A549 (cell line): ENCODE measurements at regions not wholly inside any gene's neighbourhood (a gene's known extent, or its start where the extent isn't known, plus 50 kb on each side); places are given as distances from the start of the nearest gene placed in this dataset.

Source experiments
- ATAC-seq, 2 experiments: fragments of 200-7000 bp in 1 of 2; fragments of >200 bp in 1 of 2; cut with Nextera tagmentation in 1 of 2; cut with Tn5 transposase in 1 of 2; 3 replicates each; pipeline versions ENCODE4 v1.8.0 to v1.9.1; 2018 to 2020; ENCODE audit warnings: mild to moderate bottlenecking in 1 of 2, moderate library complexity in 1 of 2
- CTCF ChIA-PET: fragments of 300-600 bp; sonication (Branson Sonifier 250); formaldehyde crosslinking; extraction: SDS; loops from one replicate; lab custom pipeline; 2021; ENCODE audit warnings: antibody characterized with exemption, inconsistent platforms; lab: Yijun Ruan, JAX
- POLR2A ChIA-PET: fragments of 350-600 bp; formaldehyde crosslinking; extraction: SDS; loops from one replicate; lab custom pipeline; 2021; ENCODE audit warnings: antibody characterized with exemption, inconsistent platforms; lab: Yijun Ruan, JAX
- DNase-seq, 2 experiments: peaks; one replicate each; pipeline versions ENCODE4 v3.0.0 to v3.0.0-alpha.2; 2011 to 2016; ENCODE audit warnings: low read depth in 1 of 2, low spot score in 1 of 2
- FAIRE-seq: peaks from 2 replicates; lab custom pipeline; 2011; peaks lifted over from hg19 to GRCh38; lab: Jason Lieb, UNC
- H3K27ac ChIP-seq, 2 experiments: fragments of >200 bp; sonication (Bioruptor Twin); formaldehyde crosslinking; 3 replicates each; pipeline ENCODE4 v1.5.1; 2016 to 2017
- H3K4me1 ChIP-seq: fragments of >200 bp; sonication (Bioruptor Twin); formaldehyde crosslinking; 3 replicates; pipeline ENCODE4 v1.6.1; 2016
- H3K4me2 ChIP-seq: fragments of >200 bp; sonication (Bioruptor Twin); formaldehyde crosslinking; 3 replicates; pipeline ENCODE4 v1.6.1; 2016
- H3K4me3 ChIP-seq: fragments of >200 bp; sonication (Bioruptor Twin); formaldehyde crosslinking; 3 replicates; pipeline ENCODE4 v1.5.1; 2016
- H3K9me3 ChIP-seq: fragments of >200 bp; sonication (Bioruptor Twin); formaldehyde crosslinking; 3 replicates; pipeline ENCODE4 v1.6.1; 2016
- BHLHE40 ChIP-seq: IDR thresholded peaks from 2 replicates; pipeline ENCODE4 v1.6.1; 2012; ENCODE audit warnings: low read depth, low read length, inconsistent platforms
- CBX2 ChIP-seq: fragments of 200-600 bp; sonication (generic); IDR thresholded peaks from 2 replicates; pipeline ENCODE4 v1.6.1; 2016; ENCODE audit warnings: low read depth, mild to moderate bottlenecking, borderline replicate concordance
- CBX8 ChIP-seq: fragments of 200-600 bp; sonication (generic); IDR thresholded peaks from 2 replicates; pipeline ENCODE4 v1.6.1; 2016
- FOSB ChIP-seq: fragments of 250-450 bp; sonication (Bioruptor Pico); IDR thresholded peaks from 2 replicates; pipeline ENCODE4 v1.5.0; 2020; ENCODE audit warnings: mild to moderate bottlenecking, moderate library complexity
- FOXS1 ChIP-seq: fragments of 250-450 bp; sonication (Bioruptor Pico); IDR thresholded peaks from 2 replicates; pipeline ENCODE4 v1.5.0; 2020; ENCODE audit warnings: mild to moderate bottlenecking, moderate library complexity
- GATA3 ChIP-seq: IDR thresholded peaks from 2 replicates; pipeline ENCODE4 v1.6.1; 2012; ENCODE audit warnings: borderline replicate concordance
- HES2 ChIP-seq: fragments of >200 bp; sonication (Bioruptor Twin); formaldehyde crosslinking; IDR thresholded peaks from 2 replicates; pipeline ENCODE4 v1.6.1; 2016
- HOXB5 ChIP-seq: fragments of 250-450 bp; sonication (Bioruptor Pico); IDR thresholded peaks from 2 replicates; pipeline ENCODE4 v1.5.0; 2020; ENCODE audit warnings: mild to moderate bottlenecking, moderate library complexity
- KDM1A ChIP-seq: fragments of 200-600 bp; sonication (generic); IDR thresholded peaks from 2 replicates; pipeline ENCODE4 v1.6.1; 2016; ENCODE audit warnings: low read depth, mild to moderate bottlenecking
- KDM5A ChIP-seq: fragments of 200-600 bp; sonication (generic); IDR thresholded peaks from 2 replicates; pipeline ENCODE4 v1.6.1; 2016; ENCODE audit warnings: antibody characterized with exemption, mild to moderate bottlenecking
- MAFK ChIP-seq: fragments of 450-650 bp; IDR thresholded peaks from 2 replicates; pipeline ENCODE4 v1.6.1; 2014; ENCODE audit not compliant: partially characterized antibody
- MAX ChIP-seq: IDR thresholded peaks from 2 replicates; pipeline ENCODE4 v1.6.1; 2012
- NPAS2 ChIP-seq: fragments of 250-450 bp; sonication (Bioruptor Pico); IDR thresholded peaks from 2 replicates; pipeline ENCODE4 v1.8.0; 2022; ENCODE audit warnings: mild to moderate bottlenecking, moderate library complexity, borderline replicate concordance
- PBX3 ChIP-seq: IDR thresholded peaks from 2 replicates; pipeline ENCODE4 v1.6.1; 2012
- RCOR1 ChIP-seq: fragments of 150-350 bp; IDR thresholded peaks from 2 replicates; pipeline ENCODE4 v1.6.1; 2014; ENCODE audit warnings: antibody characterized with exemption, low read length, low read depth
- REST ChIP-seq: fragments of 200-600 bp; sonication (generic); IDR thresholded peaks from 2 replicates; pipeline ENCODE4 v1.6.1; 2016; ENCODE audit warnings: antibody characterized with exemption, mild to moderate bottlenecking, moderate library complexity
- SREBF2 ChIP-seq: fragments of 450-650 bp; IDR thresholded peaks from 2 replicates; pipeline ENCODE4 v1.6.1; 2014; ENCODE audit warnings: mild to moderate bottlenecking, moderate library complexity
- TFCP2L1 ChIP-seq: fragments of 250-450 bp; sonication (Bioruptor Pico); IDR thresholded peaks from 2 replicates; pipeline ENCODE4 v1.5.0; 2021; ENCODE audit warnings: mild to moderate bottlenecking
- TP53 ChIP-seq: fragments of 250-450 bp; sonication (Bioruptor Pico); IDR thresholded peaks from 2 replicates; pipeline ENCODE4 v1.5.0; 2021; ENCODE audit warnings: mild to moderate bottlenecking, moderate library complexity
- WGBS: methylation state at CpG from one replicate; pipeline ENCODE4 v1.1.6; 2017; ENCODE audit errors: missing lambda C conversion rate; 5-methylcytosine and 5-hydroxymethylcytosine counted together

- Histone ChIP-seq H3K4me2 (no peak overlapping the region), H3K27ac (no peak overlapping the region)
- ChIA-PET POLR2A (no interaction called here), CTCF (interaction anchor here (1.0 kb wide), 2 partner anchors 15 to 30 kb away, joined by 3 read pairs; no protein-coding TSS in a partner anchor)
- 59% methylated on average over 3 of the region's 3 CpGs for WGBS
- ATAC-seq: no peak
- TF ChIP-seq MAX: no peak
- no peak for TF ChIP-seq MAFK
- TF ChIP-seq FOSB (CRISPR knock-in tag): no peak
- no peak for TF ChIP-seq HES2
- TF ChIP-seq HOXB5 (CRISPR knock-in tag): no peak
- no peak for TF ChIP-seq RCOR1
- no peak for TF ChIP-seq CBX2
- no peak for TF ChIP-seq FOXS1 (CRISPR knock-in tag)
- TF ChIP-seq, all 56 proteins: peak for 0
- FAIRE-seq (no peak), DNase-seq (no peak)
- no peaks in the 10 kb centered on the region for H3K4me1 ChIP-seq
- H3K4me3 ChIP-seq: no peak overlapping the region
- H3K9me3 ChIP-seq: no peaks in the 10 kb centered on the region
These were observed 121.3 kb upstream of the NHSL1 start for GRCh38 chr6:138620630-138621029.

- DNase-seq: peak in 1 of 2 experiments; percentile 5
- no peak overlapping the region for H3K27ac ChIP-seq
These were observed 123.7 kb upstream of the NHSL1 start for GRCh38 chr6:138622967-138623366.

GRCh38 chr6:138631566-138631965 lies 132.3 kb upstream of the NHSL1 start:
- Histone ChIP-seq H3K9me3 (no peaks in the 10 kb centered on the region), H3K4me2 (no peak overlapping the region), H3K4me1 (no peaks in the 10 kb centered on the region), H3K4me3 (no peak overlapping the region), H3K27ac (no peak overlapping the region)
- DNase-seq (no peak), ATAC-seq (no peak), FAIRE-seq (no peak)
- POLR2A ChIA-PET: no interaction called here
- WGBS: 83% methylated on average over 2 of the region's 3 CpGs
- TF ChIP-seq REST (no peak), SREBF2 (no peak), CBX8 (no peak), KDM1A (no peak), TFCP2L1 (no peak), GATA3 (no peak), KDM5A (no peak), PBX3 (no peak), NPAS2 (no peak), BHLHE40 (no peak)
- CTCF ChIA-PET: no interaction called here

More at GRCh38 chr6:138622967-138623366, 123.7 kb upstream of the NHSL1 start:
- Histone ChIP-seq H3K9me3 (no peaks in the 10 kb centered on the region), H3K4me3 (no peak overlapping the region), H3K4me1 (no peaks in the 10 kb centered on the region)
- 82% methylated on average over 5 of the region's 5 CpGs for WGBS
- no peak for FAIRE-seq
- CTCF ChIA-PET: no interaction called here
- no peak for TF ChIP-seq TP53 (CRISPR knock-in tag)
- TF ChIP-seq GATA3: no peak
- no peak for TF ChIP-seq FOXS1 (CRISPR knock-in tag)
- TF ChIP-seq, all 56 proteins: peak for 0
- no peak overlapping the region for H3K4me2 ChIP-seq
- ATAC-seq: no peak
- POLR2A ChIA-PET: no interaction called here
